ENCODE measurements at regions not wholly inside any gene's neighbourhood (a gene's known extent, or its start where the extent isn't known, plus 50 kb on each side); places are given as distances from the start of the nearest gene placed in this dataset.

GRCh38 chr4:135191596-135191995, 990.0 kb upstream of the PABPC4L start:
- no peaks in the 10 kb centered on the region for H4K20me1 ChIP-seq (ENCODE audit: low read depth, low read length)
- H3K27me3 ChIP-seq (ENCODE audit: low read length): no peaks in the 10 kb centered on the region
- H3K9me2 ChIP-seq (replicated peaks; ENCODE audit: insufficient read depth, low read length): no peaks in the 10 kb centered on the region
- H3K79me2 ChIP-seq (ENCODE audit: insufficient read depth, low read length): no peaks in the 10 kb centered on the region
- no peaks in the 10 kb centered on the region for H3K9me3 ChIP-seq (ENCODE audit: insufficient read depth, low read length)
- no peak for TF ChIP-seq EZH2phosphoT487 (conservative IDR thresholded peaks at IDR 0.05; ENCODE audit: low read length)
- no peak for TF ChIP-seq CTCF (IDR thresholded peaks at IDR 0.05; ENCODE audit: insufficient read depth, low read length, poor library complexity, severe bottlenecking)
- H3K4me3 ChIP-seq (ENCODE audit: insufficient read depth, low read length, poor library complexity, severe bottlenecking): no peak overlapping the region
- no peak overlapping the region for H3K4me2 ChIP-seq (ENCODE audit: low read depth, low read length, poor library complexity, severe bottlenecking)
- no peak overlapping the region for H3K27ac ChIP-seq (ENCODE audit: low read depth, low read length)
- H3K36me3 ChIP-seq (ENCODE audit: low read length): no peaks in the 10 kb centered on the region
- H3K9ac ChIP-seq (ENCODE audit: low read length): no peak overlapping the region
- no peaks in the 10 kb centered on the region for H3F3A ChIP-seq (ENCODE audit: insufficient read depth)
- H2AFZ ChIP-seq (ENCODE audit: low read depth, low read length, severe bottlenecking): no peak overlapping the region

DNA sequence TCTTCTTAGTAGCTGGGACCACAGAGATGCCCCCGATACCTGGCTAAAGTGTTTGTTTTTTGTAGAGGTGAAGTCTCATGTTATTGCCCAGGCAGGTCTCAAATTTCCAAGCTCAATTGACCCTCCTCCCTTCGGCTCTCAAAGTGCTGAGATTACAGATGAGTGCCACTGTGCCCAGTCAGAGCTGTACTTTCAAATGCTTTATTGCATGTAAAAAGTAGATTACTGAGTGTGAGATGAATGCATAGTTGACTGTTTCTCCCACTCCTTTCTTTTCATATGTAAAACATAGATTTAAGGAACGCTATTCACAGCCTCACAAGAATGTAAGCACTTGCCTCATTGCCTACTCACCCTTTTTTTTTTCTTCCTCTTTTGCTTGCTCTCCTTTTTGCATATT, 984.4 kb upstream of the PABPC4L start:
- TF ChIP-seq CTCF (IDR thresholded peaks at IDR 0.05; ENCODE audit: insufficient read depth, low read length, poor library complexity, severe bottlenecking): no peak
- no peak for TF ChIP-seq EZH2phosphoT487 (conservative IDR thresholded peaks at IDR 0.05; ENCODE audit: low read length)
- no peaks in the 10 kb centered on the region for H3K9me3 ChIP-seq (ENCODE audit: insufficient read depth, low read length)
- no peaks in the 10 kb centered on the region for H3K79me2 ChIP-seq (ENCODE audit: insufficient read depth, low read length)
- H3K27me3 ChIP-seq (ENCODE audit: low read length): no peaks in the 10 kb centered on the region
- peak overlapping the region; percentile 74 for H2AFZ ChIP-seq (ENCODE audit: low read depth, low read length, severe bottlenecking)
- no peaks in the 10 kb centered on the region for H4K20me1 ChIP-seq (ENCODE audit: low read depth, low read length)
- H3K27ac ChIP-seq (ENCODE audit: low read depth, low read length): no peak overlapping the region
- H3K9me2 ChIP-seq (replicated peaks; ENCODE audit: insufficient read depth, low read length): no peaks in the 10 kb centered on the region
- peak overlapping the region; percentile 27 for H3K4me2 ChIP-seq (ENCODE audit: low read depth, low read length, poor library complexity, severe bottlenecking)
- H3K4me3 ChIP-seq (ENCODE audit: insufficient read depth, low read length, poor library complexity, severe bottlenecking): no peak overlapping the region
- H3K36me3 ChIP-seq (ENCODE audit: low read length): no peaks in the 10 kb centered on the region
- no peak overlapping the region for H3K9ac ChIP-seq (ENCODE audit: low read length)
- H3F3A ChIP-seq (ENCODE audit: insufficient read depth): no peaks in the 10 kb centered on the region

GRCh38 chr4:135185256-135185655, 983.7 kb upstream of the PABPC4L start:
- H3K36me3 ChIP-seq (ENCODE audit: low read length): no peaks in the 10 kb centered on the region
- H2AFZ ChIP-seq (ENCODE audit: low read depth, low read length, severe bottlenecking): no peak overlapping the region
- H3K9ac ChIP-seq (ENCODE audit: low read length): no peak overlapping the region

More at GRCh38 chr4:135185256-135185655, 983.7 kb upstream of the PABPC4L start:
- Histone ChIP-seq H3K4me2 (ENCODE audit: low read depth, low read length, poor library complexity, severe bottlenecking) (no peak overlapping the region), H3K9me3 (ENCODE audit: insufficient read depth, low read length) (no peaks in the 10 kb centered on the region), H3K9me2 (replicated peaks; ENCODE audit: insufficient read depth, low read length) (no peaks in the 10 kb centered on the region), H3K79me2 (ENCODE audit: insufficient read depth, low read length) (no peaks in the 10 kb centered on the region), H3K27ac (ENCODE audit: low read depth, low read length) (no peak overlapping the region), H3K4me3 (ENCODE audit: insufficient read depth, low read length, poor library complexity, severe bottlenecking) (no peak overlapping the region), H3K27me3 (ENCODE audit: low read length) (no peaks in the 10 kb centered on the region), H4K20me1 (ENCODE audit: low read depth, low read length) (no peaks in the 10 kb centered on the region), H3F3A (ENCODE audit: insufficient read depth) (no peaks in the 10 kb centered on the region)
- no peak for TF ChIP-seq CTCF (IDR thresholded peaks at IDR 0.05; ENCODE audit: insufficient read depth, low read length, poor library complexity, severe bottlenecking)
- no peak for TF ChIP-seq EZH2phosphoT487 (conservative IDR thresholded peaks at IDR 0.05; ENCODE audit: low read length)

Measured in SU-DHL-6 (cell line).